Sigmoid colon (tissue), 6 donors: ENCODE measurements at regions not wholly inside any gene's neighbourhood (a gene's known extent, or its start where the extent isn't known, plus 50 kb on each side); places are given as distances from the start of the nearest gene placed in this dataset.

Experiments
- DNase-seq: peaks from one replicate; pipeline ENCODE4 v3.0.0-alpha.2; 2019
- H3K27ac ChIP-seq, 4 donors: fragments of 200-600 bp; sonication (generic); one replicate each; pipeline ENCODE4 v1.5.1; 2016 to 2019; ENCODE audit warnings: mild to moderate bottlenecking in 1 of 4
- H3K27me3 ChIP-seq, 3 donors: fragments of 200-600 bp; sonication (generic); one replicate each; pipeline ENCODE4 v1.5.1; 2019; ENCODE audit warnings: mild to moderate bottlenecking in 1 of 3
- H3K36me3 ChIP-seq, 4 donors: fragments of 200-600 bp; sonication (generic); one replicate each; pipeline ENCODE4 v1.5.1; 2016 to 2019
- H3K4me1 ChIP-seq, 4 donors: fragments of 200-600 bp; sonication (generic); one replicate each; pipeline ENCODE4 v1.5.1; 2017 to 2019
- H3K4me3 ChIP-seq, 4 donors: fragments of 200-600 bp; sonication (generic); one replicate each; pipeline ENCODE4 v1.5.1; 2017 to 2019; ENCODE audit warnings: mild to moderate bottlenecking in 2 of 4, moderate library complexity in 1 of 4
- H3K9me3 ChIP-seq, 4 donors: fragments of 200-600 bp in 3 of 4; sonication (generic) in 3 of 4; one replicate each; pipeline versions ENCODE4 v1.5.1 to v1.6.1; 2013 to 2019
- EP300 ChIP-seq, 4 donors: sonication (generic); formaldehyde crosslinking; IDR thresholded peaks; one replicate each; pipeline ENCODE4 v1.6.1; 2017; ENCODE audit warnings: antibody characterized with exemption in 4 of 4
- POLR2A ChIP-seq, 2 donors: fragments of 450-650 bp; IDR thresholded peaks; one replicate each; pipeline ENCODE4 v1.6.1; 2016; ENCODE audit warnings: antibody characterized with exemption in 2 of 2, mild to moderate bottlenecking in 2 of 2, moderate library complexity in 2 of 2
- POLR2AphosphoS5 ChIP-seq, 4 donors: sonication (generic); formaldehyde crosslinking; IDR thresholded peaks; one replicate each; pipeline ENCODE4 v1.6.1; 2017; ENCODE audit warnings: antibody characterized with exemption in 4 of 4
- WGBS, 2 donors: extraction: QIAGEN DNeasy Blood & Tissue Kit; methylation state at CpG; one replicate each; pipeline ENCODE4 v1.1.7; 2013; 5-methylcytosine and 5-hydroxymethylcytosine counted together
- intact Hi-C: fragments of 100-400 bp; cut with DNase I; formaldehyde crosslinking; loops from one replicate; pipeline ENCODE4 v1.15.1; 2023
- TF ChIP-seq, protein P1 (sequence below), 4 experiments: fragments of 450-650 bp in 3 of 4; fragments of 200-600 bp in 1 of 4; IDR thresholded peaks; one replicate each; pipeline ENCODE4 v1.5.1; 2016 to 2019; ENCODE audit warnings: antibody characterized with exemption in 4 of 4, mild to moderate bottlenecking in 3 of 4, moderate library complexity in 2 of 4
- donor health status: healthy with polysubstance abuse.
- donor health status: healthy.

DNA sequence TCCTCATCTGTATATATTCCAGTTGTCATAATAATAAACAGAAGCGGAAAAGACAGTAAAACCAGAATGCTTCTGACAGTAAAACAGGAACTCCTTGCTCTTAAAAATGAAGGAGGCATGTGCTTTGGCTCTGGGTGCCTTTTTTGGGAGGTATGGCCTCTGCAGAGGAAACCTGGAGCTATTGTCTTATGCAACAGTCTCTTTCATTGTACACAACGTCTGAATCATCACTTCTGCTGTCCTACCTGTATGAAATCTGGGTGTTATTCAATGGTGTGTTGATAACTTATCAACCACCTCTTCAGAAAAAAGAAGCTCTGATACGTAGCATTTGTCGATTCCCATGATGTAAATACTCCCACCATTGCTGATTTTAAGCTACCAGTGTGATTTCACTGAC, 64.8 kb downstream of the CDCA7 start:
- Histone ChIP-seq H3K27me3 (no peaks in the 10 kb centered on the region), H3K27ac (no peak overlapping the region), H3K36me3 (no peaks in the 10 kb centered on the region), H3K4me3 (no peak overlapping the region), H3K9me3 (no peaks in the 10 kb centered on the region), H3K4me1 (no peaks in the 10 kb centered on the region)
- DNase-seq = no peak
- intact Hi-C loops = no loop called here
- TF ChIP-seq EP300 (IDR thresholded peaks at IDR 0.05) (no peak), POLR2AphosphoS5 (IDR thresholded peaks at IDR 0.05) (no peak), POLR2A (IDR thresholded peaks at IDR 0.05) (no peak)
- TF ChIP-seq, protein P1, sequence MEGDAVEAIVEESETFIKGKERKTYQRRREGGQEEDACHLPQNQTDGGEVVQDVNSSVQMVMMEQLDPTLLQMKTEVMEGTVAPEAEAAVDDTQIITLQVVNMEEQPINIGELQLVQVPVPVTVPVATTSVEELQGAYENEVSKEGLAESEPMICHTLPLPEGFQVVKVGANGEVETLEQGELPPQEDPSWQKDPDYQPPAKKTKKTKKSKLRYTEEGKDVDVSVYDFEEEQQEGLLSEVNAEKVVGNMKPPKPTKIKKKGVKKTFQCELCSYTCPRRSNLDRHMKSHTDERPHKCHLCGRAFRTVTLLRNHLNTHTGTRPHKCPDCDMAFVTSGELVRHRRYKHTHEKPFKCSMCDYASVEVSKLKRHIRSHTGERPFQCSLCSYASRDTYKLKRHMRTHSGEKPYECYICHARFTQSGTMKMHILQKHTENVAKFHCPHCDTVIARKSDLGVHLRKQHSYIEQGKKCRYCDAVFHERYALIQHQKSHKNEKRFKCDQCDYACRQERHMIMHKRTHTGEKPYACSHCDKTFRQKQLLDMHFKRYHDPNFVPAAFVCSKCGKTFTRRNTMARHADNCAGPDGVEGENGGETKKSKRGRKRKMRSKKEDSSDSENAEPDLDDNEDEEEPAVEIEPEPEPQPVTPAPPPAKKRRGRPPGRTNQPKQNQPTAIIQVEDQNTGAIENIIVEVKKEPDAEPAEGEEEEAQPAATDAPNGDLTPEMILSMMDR (IDR thresholded peaks at IDR 0.05) = no peak
- 36 to 54% methylated on average over 4 of the region's 4 CpGs for WGBS, 2 donors

DNA sequence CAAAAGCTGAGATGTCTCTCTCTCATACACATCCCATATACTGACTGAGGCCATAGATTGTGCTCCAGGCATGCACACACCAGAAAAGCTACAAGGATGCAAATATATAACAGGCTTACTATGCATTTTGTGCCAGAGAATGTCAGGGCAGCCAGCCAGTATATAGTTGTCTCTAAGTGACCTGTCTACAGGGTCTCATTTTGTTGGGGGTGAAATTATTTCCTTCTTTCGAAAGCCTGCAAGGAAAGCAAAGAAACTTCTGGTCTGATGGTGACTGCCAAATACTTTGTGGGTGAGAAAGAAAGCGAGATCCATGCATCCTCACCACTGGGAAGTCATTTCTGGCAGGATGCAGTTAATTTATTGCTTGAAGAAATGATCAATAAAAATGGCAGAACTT, 70.2 kb downstream of the CDCA7 start:
- no peak overlapping the region for H3K4me3 ChIP-seq
- no peaks in the 10 kb centered on the region for H3K9me3 ChIP-seq
- H3K36me3 ChIP-seq = no peaks in the 10 kb centered on the region
- TF ChIP-seq POLR2AphosphoS5 (IDR thresholded peaks at IDR 0.05) (no peak), EP300 (IDR thresholded peaks at IDR 0.05) (no peak), POLR2A (IDR thresholded peaks at IDR 0.05) (no peak)
- TF ChIP-seq, protein P1 (IDR thresholded peaks at IDR 0.05) = no peak
- whole genome bisulfite sequencing, 2 donors = 84% methylated on average over 2 of the region's 2 CpGs
- H3K27ac ChIP-seq = no peak overlapping the region
- intact Hi-C loops = no loop called here
- no peaks in the 10 kb centered on the region for H3K4me1 ChIP-seq
- no peaks in the 10 kb centered on the region for H3K27me3 ChIP-seq
- DNase-seq = no peak

DNA sequence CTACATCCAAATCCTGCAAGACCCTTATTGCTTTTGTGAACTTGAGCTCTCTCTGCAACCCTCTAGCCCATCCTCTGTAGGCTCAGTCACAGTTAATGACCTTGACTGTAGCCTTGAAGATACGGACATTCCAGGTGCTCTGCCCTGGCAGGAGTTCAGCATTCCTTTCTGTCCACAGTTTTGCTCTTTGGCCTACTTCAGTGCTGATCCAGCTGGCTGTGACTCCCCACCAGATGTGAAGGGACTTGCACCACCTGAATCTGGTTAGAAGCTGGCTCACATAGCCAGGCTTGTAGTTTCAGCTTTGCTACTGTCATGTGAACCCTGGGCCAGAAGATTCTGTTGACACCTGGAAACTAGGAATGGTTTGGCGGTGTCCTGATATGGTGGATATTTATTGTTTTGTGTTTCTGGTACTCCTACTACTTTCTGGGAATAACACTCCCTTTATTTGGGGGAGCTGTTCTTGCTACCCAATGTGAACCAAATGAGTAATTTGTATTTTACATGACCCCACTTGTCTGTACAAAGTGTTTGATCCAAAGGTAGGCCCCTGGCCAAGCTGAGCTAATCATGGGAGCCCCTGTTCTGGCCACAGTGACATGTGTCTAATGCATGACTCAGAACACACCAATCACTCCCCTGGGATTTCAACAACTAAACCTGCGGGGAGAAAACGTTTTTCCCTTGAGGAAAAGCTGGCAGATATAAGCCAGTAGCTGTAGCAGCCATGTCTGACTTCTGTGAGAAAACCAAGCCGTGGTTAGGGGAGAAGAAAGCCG, 73.4 kb downstream of the CDCA7 start:
- 77 to 80% methylated on average over 6 of the region's 6 CpGs for WGBS, 2 donors
- no peaks in the 10 kb centered on the region for H3K4me1 ChIP-seq
- no peak overlapping the region for H3K4me3 ChIP-seq
- DNase-seq = no peak
- H3K9me3 ChIP-seq = no peaks in the 10 kb centered on the region
- TF ChIP-seq POLR2A (IDR thresholded peaks at IDR 0.05) = no peak
- no peak for TF ChIP-seq EP300 (IDR thresholded peaks at IDR 0.05)
- no peak for TF ChIP-seq POLR2AphosphoS5 (IDR thresholded peaks at IDR 0.05)
- TF ChIP-seq, protein P1 (IDR thresholded peaks at IDR 0.05) = no peak
- H3K36me3 ChIP-seq = no peaks in the 10 kb centered on the region
- intact Hi-C loops = no loop called here
- no peaks in the 10 kb centered on the region for H3K27me3 ChIP-seq
- H3K27ac ChIP-seq = no peak overlapping the region

DNA sequence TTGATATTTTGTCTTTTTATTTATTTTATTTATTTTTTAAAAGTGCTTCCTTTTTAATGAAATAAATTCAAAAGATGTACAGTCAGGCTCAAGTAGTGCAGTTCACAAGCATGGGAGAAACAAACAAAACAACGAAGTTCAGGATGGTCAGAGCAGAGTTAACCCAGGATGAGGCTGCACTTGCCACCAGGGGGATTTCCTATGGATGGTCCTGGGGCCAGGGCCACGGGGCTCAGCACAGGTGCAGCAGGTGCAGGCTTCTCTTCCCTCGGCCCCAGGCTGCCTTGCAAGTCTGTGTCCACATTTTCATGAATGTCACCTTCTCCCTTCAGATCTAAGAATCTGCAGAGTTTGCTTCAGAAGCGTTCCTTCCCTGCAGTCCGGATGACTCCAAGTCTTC, 76.5 kb downstream of the CDCA7 start:
- Histone ChIP-seq H3K9me3 (no peaks in the 10 kb centered on the region), H3K27ac (no peak overlapping the region), H3K36me3 (no peaks in the 10 kb centered on the region), H3K4me1 (no peaks in the 10 kb centered on the region), H3K4me3 (no peak overlapping the region), H3K27me3 (no peaks in the 10 kb centered on the region)
- 73 to 77% methylated on average over 5 of the region's 5 CpGs for WGBS, 2 donors
- TF ChIP-seq EP300 (IDR thresholded peaks at IDR 0.05) = no peak
- no peak for TF ChIP-seq POLR2AphosphoS5 (IDR thresholded peaks at IDR 0.05)
- TF ChIP-seq POLR2A (IDR thresholded peaks at IDR 0.05) = no peak
- TF ChIP-seq, protein P1 (IDR thresholded peaks at IDR 0.05) = no peak
- no peak for DNase-seq
- intact Hi-C loops = no loop called here
